NB4 (cell line): ENCODE measurements at regions not wholly inside any gene's neighbourhood (a gene's known extent, or its start where the extent isn't known, plus 50 kb on each side); places are given as distances from the start of the nearest gene placed in this dataset.

ENCODE experiments used
- CTCF ChIP-seq: IDR thresholded peaks from one replicate; pipeline ENCODE4 v1.5.1; 2012; ENCODE audit warnings: low read depth, low read length
- MYC ChIP-seq: IDR thresholded peaks from 2 replicates; pipeline ENCODE4 v1.6.1; 2011; ENCODE audit warnings: low read depth, low read length

DNA sequence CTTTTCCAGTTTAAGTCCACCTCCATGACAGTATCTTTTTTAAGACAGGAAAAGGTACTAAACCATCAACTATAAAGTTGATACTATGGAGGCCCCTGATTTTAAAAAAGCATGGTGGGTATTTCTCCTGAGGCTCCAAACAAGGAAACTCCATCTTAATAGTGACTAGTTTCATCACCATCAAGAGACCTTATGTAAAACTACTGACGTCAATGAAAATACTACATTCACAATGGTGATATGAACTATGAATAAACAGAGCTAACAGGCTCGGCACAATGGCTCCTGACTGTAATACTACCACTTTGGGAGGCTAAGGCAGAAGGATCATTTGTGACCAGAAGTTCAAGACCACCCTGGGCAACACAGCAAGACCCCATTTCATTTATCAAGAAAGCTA is 162.7 kb downstream of the KLF12 start:
- TF ChIP-seq CTCF (no peak), MYC (no peak)
